ENCODE measurements at regions not wholly inside any gene's neighbourhood (a gene's known extent, or its start where the extent isn't known, plus 50 kb on each side); places are given as distances from the start of the nearest gene placed in this dataset.

DNA sequence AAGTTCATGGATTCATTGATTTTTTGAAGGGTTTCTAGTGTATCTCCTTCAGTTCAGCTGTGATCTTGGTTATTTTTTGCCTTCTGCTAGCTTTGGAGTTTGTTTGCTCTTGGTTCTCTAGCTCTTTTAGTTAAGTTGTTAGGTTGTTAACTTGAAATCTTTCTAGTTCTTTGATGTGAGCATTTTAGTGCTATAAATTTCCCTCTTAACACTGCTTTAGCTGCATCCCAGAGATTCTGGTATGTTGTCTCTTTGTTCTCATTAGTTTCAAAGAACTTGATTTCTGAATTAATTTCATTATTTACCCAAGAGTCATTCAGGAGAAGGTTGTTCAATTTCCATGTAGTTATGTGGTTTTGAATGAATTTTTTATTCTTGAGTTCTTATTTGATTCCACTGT, 210.6 kb downstream of the IRS1 start (continued):
- TF ChIP-seq, protein P1, sequence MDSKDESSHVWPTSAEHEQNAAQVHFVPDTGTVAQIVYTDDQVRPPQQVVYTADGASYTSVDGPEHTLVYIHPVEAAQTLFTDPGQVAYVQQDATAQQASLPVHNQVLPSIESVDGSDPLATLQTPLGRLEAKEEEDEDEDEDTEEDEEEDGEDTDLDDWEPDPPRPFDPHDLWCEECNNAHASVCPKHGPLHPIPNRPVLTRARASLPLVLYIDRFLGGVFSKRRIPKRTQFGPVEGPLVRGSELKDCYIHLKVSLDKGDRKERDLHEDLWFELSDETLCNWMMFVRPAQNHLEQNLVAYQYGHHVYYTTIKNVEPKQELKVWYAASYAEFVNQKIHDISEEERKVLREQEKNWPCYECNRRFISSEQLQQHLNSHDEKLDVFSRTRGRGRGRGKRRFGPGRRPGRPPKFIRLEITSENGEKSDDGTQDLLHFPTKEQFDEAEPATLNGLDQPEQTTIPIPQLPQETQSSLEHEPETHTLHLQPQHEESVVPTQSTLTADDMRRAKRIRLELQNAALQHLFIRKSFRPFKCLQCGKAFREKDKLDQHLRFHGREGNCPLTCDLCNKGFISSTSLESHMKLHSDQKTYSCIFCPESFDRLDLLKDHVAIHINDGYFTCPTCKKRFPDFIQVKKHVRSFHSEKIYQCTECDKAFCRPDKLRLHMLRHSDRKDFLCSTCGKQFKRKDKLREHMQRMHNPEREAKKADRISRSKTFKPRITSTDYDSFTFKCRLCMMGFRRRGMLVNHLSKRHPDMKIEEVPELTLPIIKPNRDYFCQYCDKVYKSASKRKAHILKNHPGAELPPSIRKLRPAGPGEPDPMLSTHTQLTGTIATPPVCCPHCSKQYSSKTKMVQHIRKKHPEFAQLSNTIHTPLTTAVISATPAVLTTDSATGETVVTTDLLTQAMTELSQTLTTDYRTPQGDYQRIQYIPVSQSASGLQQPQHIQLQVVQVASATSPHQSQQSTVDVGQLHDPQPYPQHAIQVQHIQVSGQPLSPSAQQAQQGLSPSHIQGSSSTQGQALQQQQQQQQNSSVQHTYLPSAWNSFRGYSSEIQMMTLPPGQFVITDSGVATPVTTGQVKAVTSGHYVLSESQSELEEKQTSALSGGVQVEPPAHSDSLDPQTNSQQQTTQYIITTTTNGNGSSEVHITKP (tag by site-specific recombination; IDR thresholded peaks at IDR 0.05) = no peak
- TF ChIP-seq ZNF211 (tag by site-specific recombination; IDR thresholded peaks at IDR 0.05; ENCODE audit: low read depth) (no peak), ZNF514 (tag by site-specific recombination; IDR thresholded peaks at IDR 0.05) (no peak), ZNF596 (tag by site-specific recombination; IDR thresholded peaks at IDR 0.05) (no peak)
- TF ChIP-seq, protein P2, sequence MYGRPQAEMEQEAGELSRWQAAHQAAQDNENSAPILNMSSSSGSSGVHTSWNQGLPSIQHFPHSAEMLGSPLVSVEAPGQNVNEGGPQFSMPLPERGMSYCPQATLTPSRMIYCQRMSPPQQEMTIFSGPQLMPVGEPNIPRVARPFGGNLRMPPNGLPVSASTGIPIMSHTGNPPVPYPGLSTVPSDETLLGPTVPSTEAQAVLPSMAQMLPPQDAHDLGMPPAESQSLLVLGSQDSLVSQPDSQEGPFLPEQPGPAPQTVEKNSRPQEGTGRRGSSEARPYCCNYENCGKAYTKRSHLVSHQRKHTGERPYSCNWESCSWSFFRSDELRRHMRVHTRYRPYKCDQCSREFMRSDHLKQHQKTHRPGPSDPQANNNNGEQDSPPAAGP (tag by site-specific recombination; IDR thresholded peaks at IDR 0.05) = no peak

DNA sequence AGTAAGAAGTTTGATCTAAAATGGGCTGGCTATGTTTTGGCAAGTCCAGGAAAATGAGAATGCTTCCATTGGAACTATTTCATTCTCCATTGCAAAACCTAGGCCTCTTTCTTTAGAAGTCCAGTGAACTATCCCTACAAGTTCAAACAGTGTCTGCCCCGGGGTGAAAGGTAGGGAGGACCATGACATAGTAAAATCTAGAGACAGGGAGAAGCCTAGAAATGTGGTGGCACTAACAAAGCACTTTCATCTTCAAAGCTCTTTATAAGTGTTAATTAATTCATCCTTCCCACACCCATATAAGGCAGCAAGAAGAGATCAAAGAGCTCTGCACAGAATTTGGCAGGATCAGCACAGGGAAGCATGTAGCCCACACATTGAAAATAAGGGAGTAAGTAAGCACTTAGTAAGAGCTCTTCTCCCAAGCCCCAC, 214.5 kb downstream of the IRS1 start:
- ChIA-PET POLR2A (no interaction called here), CTCF (no interaction called here)
- no peak overlapping the region for H3K4me3 ChIP-seq (ENCODE audit: low read depth, low read length)
- no peak for TF ChIP-seq ZNF10 (tag by site-specific recombination; IDR thresholded peaks at IDR 0.05)
- no peak for TF ChIP-seq ZNF426 (tag by site-specific recombination; IDR thresholded peaks at IDR 0.05)
- no peak for TF ChIP-seq ZNF23 (tag by site-specific recombination; IDR thresholded peaks at IDR 0.05; ENCODE audit: borderline replicate concordance)
- TF ChIP-seq SCRT1 (tag by site-specific recombination; IDR thresholded peaks at IDR 0.05; ENCODE audit: borderline replicate concordance) = no peak
- TF ChIP-seq, protein P3, sequence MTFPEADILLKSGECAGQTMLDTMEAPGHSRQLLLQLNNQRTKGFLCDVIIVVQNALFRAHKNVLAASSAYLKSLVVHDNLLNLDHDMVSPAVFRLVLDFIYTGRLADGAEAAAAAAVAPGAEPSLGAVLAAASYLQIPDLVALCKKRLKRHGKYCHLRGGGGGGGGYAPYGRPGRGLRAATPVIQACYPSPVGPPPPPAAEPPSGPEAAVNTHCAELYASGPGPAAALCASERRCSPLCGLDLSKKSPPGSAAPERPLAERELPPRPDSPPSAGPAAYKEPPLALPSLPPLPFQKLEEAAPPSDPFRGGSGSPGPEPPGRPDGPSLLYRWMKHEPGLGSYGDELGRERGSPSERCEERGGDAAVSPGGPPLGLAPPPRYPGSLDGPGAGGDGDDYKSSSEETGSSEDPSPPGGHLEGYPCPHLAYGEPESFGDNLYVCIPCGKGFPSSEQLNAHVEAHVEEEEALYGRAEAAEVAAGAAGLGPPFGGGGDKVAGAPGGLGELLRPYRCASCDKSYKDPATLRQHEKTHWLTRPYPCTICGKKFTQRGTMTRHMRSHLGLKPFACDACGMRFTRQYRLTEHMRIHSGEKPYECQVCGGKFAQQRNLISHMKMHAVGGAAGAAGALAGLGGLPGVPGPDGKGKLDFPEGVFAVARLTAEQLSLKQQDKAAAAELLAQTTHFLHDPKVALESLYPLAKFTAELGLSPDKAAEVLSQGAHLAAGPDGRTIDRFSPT (tag by site-specific recombination; IDR thresholded peaks at IDR 0.05) = no peak
- TF ChIP-seq ZBTB48 (tag by site-specific recombination; IDR thresholded peaks at IDR 0.05) = no peak
- no peak for TF ChIP-seq ZNF626 (tag by site-specific recombination; IDR thresholded peaks at IDR 0.05)
- no peak for TF ChIP-seq YY1 (tag by site-specific recombination; IDR thresholded peaks at IDR 0.05)
- TF ChIP-seq ZNF155 (tag by site-specific recombination; IDR thresholded peaks at IDR 0.05) = no peak
- no peak for TF ChIP-seq ZNF341 (tag by site-specific recombination; IDR thresholded peaks at IDR 0.05; ENCODE audit: low read depth)
- TF ChIP-seq ZNF621 (tag by site-specific recombination; IDR thresholded peaks at IDR 0.05) = no peak
- TF ChIP-seq SP7 (tag by site-specific recombination; IDR thresholded peaks at IDR 0.05) = no peak
- TF ChIP-seq ZNF654 (tag by site-specific recombination; IDR thresholded peaks at IDR 0.05; ENCODE audit: low read depth) = no peak
- no peak for TF ChIP-seq ZNF2 (tag by site-specific recombination; IDR thresholded peaks at IDR 0.05)
- TF ChIP-seq ZNF558 (tag by site-specific recombination; IDR thresholded peaks at IDR 0.05) = no peak
- H3K9me3 ChIP-seq (ENCODE audit: control insufficient read depth, insufficient read depth, low read depth, low read length) = no peaks in the 10 kb centered on the region
- no peaks in the 10 kb centered on the region for H3K4me1 ChIP-seq (ENCODE audit: control insufficient read depth, insufficient read depth, low read length)
- H3K27ac ChIP-seq (ENCODE audit: extremely low read depth, low read depth, low read length) = no peak overlapping the region
- H3K36me3 ChIP-seq (ENCODE audit: control insufficient read depth in 2 of 2, insufficient read depth in 1 of 2, low read length in 2 of 2) = no peaks in the 10 kb centered on the region
